ENCODE measurements at regions not wholly inside any gene's neighbourhood (a gene's known extent, or its start where the extent isn't known, plus 50 kb on each side); places are given as distances from the start of the nearest gene placed in this dataset.

DNA sequence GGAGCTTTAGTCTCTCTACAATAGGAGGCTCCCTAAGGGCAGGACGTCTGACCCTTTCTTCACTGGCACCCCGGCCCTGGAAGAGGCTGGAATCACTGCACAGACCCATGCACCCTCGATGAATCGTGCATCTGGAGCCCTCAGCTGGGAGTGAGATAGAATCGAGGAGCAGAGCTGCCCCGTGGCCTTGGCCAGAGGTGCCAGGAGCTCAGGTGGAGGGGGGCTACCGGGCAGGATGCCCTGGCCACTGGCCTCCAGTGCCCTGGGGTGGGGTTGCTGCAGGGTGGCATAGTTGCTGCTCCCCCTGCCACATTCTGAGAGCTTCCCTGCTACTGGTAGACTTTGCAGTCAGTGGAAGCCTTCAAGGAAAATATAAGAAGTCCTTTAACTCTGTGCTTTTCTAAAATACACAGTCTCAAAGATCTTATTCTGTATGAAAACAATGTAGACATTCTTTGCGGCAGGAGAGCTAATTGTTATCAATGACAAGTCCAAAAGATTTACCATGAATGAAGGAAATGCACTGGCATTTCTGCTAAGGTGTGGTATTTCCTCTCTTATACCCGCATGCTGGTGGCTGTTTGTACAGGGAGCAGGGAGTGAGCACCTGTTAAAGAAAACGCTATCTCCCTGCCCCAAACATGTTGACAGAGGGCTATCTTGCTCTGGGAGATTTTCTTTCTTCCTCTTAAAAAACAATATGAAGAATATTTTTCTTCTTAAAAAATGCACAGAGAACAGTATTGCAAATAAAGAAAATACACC lies 122.8 kb downstream of the C6orf118 start:
- Histone ChIP-seq H3K4me3 (ENCODE audit: control insufficient read depth in 1 of 2, extremely low read depth in 1 of 2, low read length in 1 of 2) (no peak overlapping the region), H3K27ac (ENCODE audit: low read length) (no peak overlapping the region), H3K9me3 (no peaks in the 10 kb centered on the region), H3K27me3 (replicated peaks in 1 of 2; ENCODE audit: control insufficient read depth in 2 of 2, extremely low read depth in 1 of 2, insufficient read depth in 2 of 2, low read length in 1 of 2) (no peaks in the 10 kb centered on the region), H3K4me1 (ENCODE audit: control insufficient read depth in 1 of 2, extremely low read depth in 1 of 2, insufficient read depth in 2 of 2, low read length in 2 of 2) (no peaks in the 10 kb centered on the region), H3K36me3 (ENCODE audit: control insufficient read depth in 2 of 2, extremely low read depth in 1 of 2, insufficient read depth in 1 of 2, low read length in 1 of 2) (no peaks in the 10 kb centered on the region)
- CTCF ChIA-PET = no interaction called here
- ATAC-seq (replicated peaks in 1 of 4) (no peak), DNase-seq (no peak)
- WGBS (ENCODE audit: insufficient coverage) = 71% methylated on average over 4 of the region's 10 CpGs
- POLR2A ChIA-PET = no interaction called here
- H3K4me3 Mint-ChIP-seq = no peak overlapping the region
- H3K9me3 Mint-ChIP-seq = peaks cover 11 to 17% (median 11%) of the 10 kb centered on the region in 3 donors
- H3K4me1 Mint-ChIP-seq = no peaks in the 10 kb centered on the region
- no peak overlapping the region for H3K27ac Mint-ChIP-seq
- H3K36me3 Mint-ChIP-seq = no peaks in the 10 kb centered on the region
- H3K27me3 Mint-ChIP-seq = no peaks in the 10 kb centered on the region

GRCh38 chr6:165186041-165186440 lies 123.4 kb downstream of the C6orf118 start:
- no peak overlapping the region for H3K4me3 ChIP-seq (ENCODE audit: control insufficient read depth in 1 of 2, extremely low read depth in 1 of 2, low read length in 1 of 2)
- H3K4me1 ChIP-seq (ENCODE audit: control insufficient read depth in 1 of 2, extremely low read depth in 1 of 2, insufficient read depth in 2 of 2, low read length in 2 of 2) = no peaks in the 10 kb centered on the region
- Mint-ChIP-seq H3K4me3 (no peak overlapping the region), H3K4me1 (no peaks in the 10 kb centered on the region), H3K27me3 (no peaks in the 10 kb centered on the region), H3K27ac (no peak overlapping the region), H3K9me3 (peaks cover 11 to 15% (median 13%) of the 10 kb centered on the region in 3 donors), H3K36me3 (no peaks in the 10 kb centered on the region)
- no peak for ATAC-seq (replicated peaks in 1 of 4)
- ChIA-PET POLR2A (no interaction called here), CTCF (no interaction called here)
- no peaks in the 10 kb centered on the region for H3K36me3 ChIP-seq (ENCODE audit: control insufficient read depth in 2 of 2, extremely low read depth in 1 of 2, insufficient read depth in 1 of 2, low read length in 1 of 2)
- DNase-seq = no peak
- H3K9me3 ChIP-seq = no peaks in the 10 kb centered on the region
- WGBS (ENCODE audit: insufficient coverage) = 75% methylated on average over 7 of the region's 7 CpGs
- H3K27ac ChIP-seq (ENCODE audit: low read length) = no peak overlapping the region
- no peaks in the 10 kb centered on the region for H3K27me3 ChIP-seq (replicated peaks in 1 of 2; ENCODE audit: control insufficient read depth in 2 of 2, extremely low read depth in 1 of 2, insufficient read depth in 2 of 2, low read length in 1 of 2)

- no peaks in the 10 kb centered on the region for H3K4me1 ChIP-seq (ENCODE audit: control insufficient read depth in 1 of 2, extremely low read depth in 1 of 2, insufficient read depth in 2 of 2, low read length in 2 of 2)
- H3K4me3 ChIP-seq (ENCODE audit: control insufficient read depth in 1 of 2, extremely low read depth in 1 of 2, low read length in 1 of 2) = no peak overlapping the region
- no peaks in the 10 kb centered on the region for H3K36me3 ChIP-seq (ENCODE audit: control insufficient read depth in 2 of 2, extremely low read depth in 1 of 2, insufficient read depth in 1 of 2, low read length in 1 of 2)
- no peaks in the 10 kb centered on the region for H3K4me1 Mint-ChIP-seq
- no peak overlapping the region for H3K4me3 Mint-ChIP-seq
- no peak overlapping the region for H3K27ac Mint-ChIP-seq
- no peak for DNase-seq
- H3K36me3 Mint-ChIP-seq = no peaks in the 10 kb centered on the region
- H3K9me3 ChIP-seq = no peaks in the 10 kb centered on the region
- H3K27me3 Mint-ChIP-seq = no peaks in the 10 kb centered on the region
- CTCF ChIA-PET = no interaction called here
- ATAC-seq (replicated peaks in 1 of 4) = no peak
- no peak overlapping the region for H3K27ac ChIP-seq (ENCODE audit: low read length)
- 72% methylated on average over 10 of the region's 11 CpGs for WGBS (ENCODE audit: insufficient coverage)
- POLR2A ChIA-PET = no interaction called here
- H3K9me3 Mint-ChIP-seq = peaks cover 11 to 15% (median 13%) of the 10 kb centered on the region in 3 donors
- no peaks in the 10 kb centered on the region for H3K27me3 ChIP-seq (replicated peaks in 1 of 2; ENCODE audit: control insufficient read depth in 2 of 2, extremely low read depth in 1 of 2, insufficient read depth in 2 of 2, low read length in 1 of 2)
These were observed 125.0 kb downstream of the C6orf118 start for GRCh38 chr6:165184192-165184979.

DNA sequence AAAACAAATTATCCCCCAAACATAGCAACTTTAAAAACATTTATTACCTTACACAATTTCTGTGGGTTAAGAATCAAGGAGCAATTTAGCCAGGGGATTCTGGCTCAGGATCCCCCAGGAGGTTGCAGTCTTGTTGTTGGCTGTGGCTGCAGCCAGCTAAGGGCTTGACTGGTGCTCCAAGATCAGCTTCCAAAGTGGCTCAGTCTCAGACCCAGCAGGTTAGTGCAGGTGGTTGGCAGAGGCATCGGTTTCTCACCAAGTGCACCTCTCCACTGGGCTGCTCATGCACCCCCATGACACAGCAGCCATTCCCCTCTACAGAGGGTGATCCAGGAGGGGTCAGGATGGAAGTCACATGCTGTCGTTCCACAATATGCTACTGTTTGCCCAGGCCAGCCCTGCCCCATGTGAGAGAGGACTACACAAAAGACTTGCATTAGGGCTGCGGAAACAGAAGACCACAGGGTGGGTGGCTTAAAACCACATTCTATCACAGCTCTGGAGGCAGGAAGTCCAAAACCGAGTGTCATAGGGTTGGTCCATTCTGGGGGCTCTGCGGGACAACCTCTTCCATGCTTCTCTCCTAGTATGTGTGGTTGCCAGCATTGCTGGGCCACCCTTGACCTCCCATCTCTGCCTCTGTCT lies 125.8 kb downstream of the C6orf118 start:
- Mint-ChIP-seq H3K27me3 (no peaks in the 10 kb centered on the region), H3K9me3 (peaks cover 15 to 19% (median 15%) of the 10 kb centered on the region in 3 donors), H3K4me1 (no peaks in the 10 kb centered on the region), H3K36me3 (no peaks in the 10 kb centered on the region), H3K27ac (no peak overlapping the region), H3K4me3 (no peak overlapping the region)
- no peak for DNase-seq
- no peaks in the 10 kb centered on the region for H3K36me3 ChIP-seq (ENCODE audit: control insufficient read depth in 2 of 2, extremely low read depth in 1 of 2, insufficient read depth in 1 of 2, low read length in 1 of 2)
- WGBS (ENCODE audit: insufficient coverage) = 76% methylated on average over 2 of the region's 5 CpGs
- no peak for ATAC-seq (replicated peaks in 1 of 4)
- ChIA-PET CTCF (no interaction called here), POLR2A (no interaction called here)
- no peak overlapping the region for H3K4me3 ChIP-seq (ENCODE audit: control insufficient read depth in 1 of 2, extremely low read depth in 1 of 2, low read length in 1 of 2)
- no peaks in the 10 kb centered on the region for H3K4me1 ChIP-seq (ENCODE audit: control insufficient read depth in 1 of 2, extremely low read depth in 1 of 2, insufficient read depth in 2 of 2, low read length in 2 of 2)
- H3K27me3 ChIP-seq (replicated peaks in 1 of 2; ENCODE audit: control insufficient read depth in 2 of 2, extremely low read depth in 1 of 2, insufficient read depth in 2 of 2, low read length in 1 of 2) = no peaks in the 10 kb centered on the region
- H3K9me3 ChIP-seq = no peaks in the 10 kb centered on the region
- H3K27ac ChIP-seq (ENCODE audit: low read length) = no peak overlapping the region

GRCh38 chr6:165183071-165183470 lies 126.3 kb downstream of the C6orf118 start:
- ChIA-PET POLR2A (no interaction called here), CTCF (interaction anchor here in 1 of 2 donors (0.7 kb wide), 1 partner anchor 90 kb away, joined by 3 read pairs; no protein-coding TSS in a partner anchor)
- H3K4me1 Mint-ChIP-seq = no peaks in the 10 kb centered on the region
- Histone ChIP-seq H3K9me3 (no peaks in the 10 kb centered on the region), H3K27ac (ENCODE audit: low read length) (no peak overlapping the region), H3K4me3 (ENCODE audit: control insufficient read depth in 1 of 2, extremely low read depth in 1 of 2, low read length in 1 of 2) (no peak overlapping the region), H3K36me3 (ENCODE audit: control insufficient read depth in 2 of 2, extremely low read depth in 1 of 2, insufficient read depth in 1 of 2, low read length in 1 of 2) (no peaks in the 10 kb centered on the region), H3K27me3 (replicated peaks in 1 of 2; ENCODE audit: control insufficient read depth in 2 of 2, extremely low read depth in 1 of 2, insufficient read depth in 2 of 2, low read length in 1 of 2) (no peaks in the 10 kb centered on the region), H3K4me1 (ENCODE audit: control insufficient read depth in 1 of 2, extremely low read depth in 1 of 2, insufficient read depth in 2 of 2, low read length in 2 of 2) (no peaks in the 10 kb centered on the region)
- no peak for ATAC-seq (replicated peaks in 1 of 4)
- no peak overlapping the region for H3K4me3 Mint-ChIP-seq
- no peak overlapping the region for H3K27ac Mint-ChIP-seq
- no peaks in the 10 kb centered on the region for H3K36me3 Mint-ChIP-seq
- DNase-seq = no peak
- peaks cover 15 to 19% (median 18%) of the 10 kb centered on the region in 3 donors for H3K9me3 Mint-ChIP-seq
- no peaks in the 10 kb centered on the region for H3K27me3 Mint-ChIP-seq

DNA sequence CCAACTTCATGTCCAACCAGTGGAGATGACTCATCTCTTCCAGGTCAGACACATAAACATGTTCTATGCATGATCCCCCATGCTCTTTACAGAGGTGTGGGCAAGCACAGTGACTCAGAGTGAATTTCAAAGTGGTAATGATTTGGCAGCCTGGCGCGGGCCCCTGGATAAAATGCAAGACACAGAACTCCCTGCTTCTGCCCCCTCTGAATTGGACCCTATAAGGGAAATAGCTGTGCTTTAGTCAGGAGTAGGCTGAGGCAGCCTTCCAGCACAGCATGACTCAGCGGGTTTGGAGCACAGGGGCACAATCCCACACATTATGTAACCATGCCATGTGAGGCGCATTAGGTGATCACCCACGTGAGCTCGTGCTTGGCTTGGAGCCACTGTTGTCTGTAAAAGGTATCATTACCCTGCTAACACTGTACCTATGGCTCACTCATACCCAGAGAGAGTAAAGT lies 127.4 kb downstream of the C6orf118 start:
- ATAC-seq (replicated peaks in 1 of 4) = no peak
- Histone ChIP-seq H3K4me3 (ENCODE audit: control insufficient read depth in 1 of 2, extremely low read depth in 1 of 2, low read length in 1 of 2) (no peak overlapping the region), H3K4me1 (ENCODE audit: control insufficient read depth in 1 of 2, extremely low read depth in 1 of 2, insufficient read depth in 2 of 2, low read length in 2 of 2) (no peaks in the 10 kb centered on the region), H3K27me3 (replicated peaks in 1 of 2; ENCODE audit: control insufficient read depth in 2 of 2, extremely low read depth in 1 of 2, insufficient read depth in 2 of 2, low read length in 1 of 2) (no peaks in the 10 kb centered on the region), H3K36me3 (ENCODE audit: control insufficient read depth in 2 of 2, extremely low read depth in 1 of 2, insufficient read depth in 1 of 2, low read length in 1 of 2) (no peaks in the 10 kb centered on the region), H3K27ac (ENCODE audit: low read length) (no peak overlapping the region), H3K9me3 (no peaks in the 10 kb centered on the region)
- Mint-ChIP-seq H3K27me3 (no peaks in the 10 kb centered on the region), H3K36me3 (no peaks in the 10 kb centered on the region), H3K9me3 (peaks cover 15 to 20% (median 19%) of the 10 kb centered on the region in 3 donors), H3K4me1 (no peaks in the 10 kb centered on the region), H3K4me3 (no peak overlapping the region), H3K27ac (no peak overlapping the region)
- no peak for DNase-seq
- WGBS (ENCODE audit: insufficient coverage) = 82% methylated on average over 4 of the region's 6 CpGs
- POLR2A ChIA-PET = no interaction called here
- CTCF ChIA-PET = no interaction called here

Measured in T-cell (primary cell).